ENCODE measurements at regions not wholly inside any gene's neighbourhood (a gene's known extent, or its start where the extent isn't known, plus 50 kb on each side); places are given as distances from the start of the nearest gene placed in this dataset.

DNA sequence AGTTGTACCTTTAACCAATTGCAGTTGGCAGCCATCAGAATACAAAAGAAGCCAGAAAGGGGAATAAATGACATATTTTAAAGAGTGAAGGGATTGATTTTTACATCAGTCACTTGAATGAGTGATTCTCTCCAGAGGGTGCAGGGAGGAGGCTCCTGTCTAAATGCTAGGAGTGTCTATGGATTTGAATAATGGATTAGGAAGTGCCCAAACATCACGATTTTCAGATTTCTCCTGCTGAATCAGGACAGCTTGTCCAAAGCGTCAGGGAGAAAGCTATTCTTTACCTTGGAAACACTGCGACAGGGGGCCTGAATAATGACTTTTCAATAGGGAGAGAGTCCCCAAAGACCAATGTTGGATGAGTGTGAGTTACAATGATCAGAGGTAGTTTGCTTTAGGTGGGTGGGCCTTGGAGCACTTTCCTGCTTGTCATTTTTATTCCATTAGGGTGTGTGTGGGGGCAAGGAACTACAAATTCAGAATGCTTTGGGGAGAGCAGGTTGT lies 735.5 kb downstream of the KCNA4 start:
- Histone ChIP-seq H3K36me3 (no peaks in the 10 kb centered on the region), H3K27me3 (no peaks in the 10 kb centered on the region), H3K27ac (no peak overlapping the region), H3K4me3 (no peak overlapping the region), H3K9me3 (no peaks in the 10 kb centered on the region), H3K4me1 (no peaks in the 10 kb centered on the region)
- TF ChIP-seq, protein P1, sequence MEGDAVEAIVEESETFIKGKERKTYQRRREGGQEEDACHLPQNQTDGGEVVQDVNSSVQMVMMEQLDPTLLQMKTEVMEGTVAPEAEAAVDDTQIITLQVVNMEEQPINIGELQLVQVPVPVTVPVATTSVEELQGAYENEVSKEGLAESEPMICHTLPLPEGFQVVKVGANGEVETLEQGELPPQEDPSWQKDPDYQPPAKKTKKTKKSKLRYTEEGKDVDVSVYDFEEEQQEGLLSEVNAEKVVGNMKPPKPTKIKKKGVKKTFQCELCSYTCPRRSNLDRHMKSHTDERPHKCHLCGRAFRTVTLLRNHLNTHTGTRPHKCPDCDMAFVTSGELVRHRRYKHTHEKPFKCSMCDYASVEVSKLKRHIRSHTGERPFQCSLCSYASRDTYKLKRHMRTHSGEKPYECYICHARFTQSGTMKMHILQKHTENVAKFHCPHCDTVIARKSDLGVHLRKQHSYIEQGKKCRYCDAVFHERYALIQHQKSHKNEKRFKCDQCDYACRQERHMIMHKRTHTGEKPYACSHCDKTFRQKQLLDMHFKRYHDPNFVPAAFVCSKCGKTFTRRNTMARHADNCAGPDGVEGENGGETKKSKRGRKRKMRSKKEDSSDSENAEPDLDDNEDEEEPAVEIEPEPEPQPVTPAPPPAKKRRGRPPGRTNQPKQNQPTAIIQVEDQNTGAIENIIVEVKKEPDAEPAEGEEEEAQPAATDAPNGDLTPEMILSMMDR (IDR thresholded peaks at IDR 0.05) = no peak
- no peak for TF ChIP-seq POLR2AphosphoS5 (IDR thresholded peaks at IDR 0.05)
- TF ChIP-seq POLR2A (IDR thresholded peaks at IDR 0.05) = no peak
- no peak for DNase-seq (ENCODE audit: low spot score in 2 of 2)
- intact Hi-C loops (cut with DNase I; ENCODE audit: low total_unique reads) = no loop called here

DNA sequence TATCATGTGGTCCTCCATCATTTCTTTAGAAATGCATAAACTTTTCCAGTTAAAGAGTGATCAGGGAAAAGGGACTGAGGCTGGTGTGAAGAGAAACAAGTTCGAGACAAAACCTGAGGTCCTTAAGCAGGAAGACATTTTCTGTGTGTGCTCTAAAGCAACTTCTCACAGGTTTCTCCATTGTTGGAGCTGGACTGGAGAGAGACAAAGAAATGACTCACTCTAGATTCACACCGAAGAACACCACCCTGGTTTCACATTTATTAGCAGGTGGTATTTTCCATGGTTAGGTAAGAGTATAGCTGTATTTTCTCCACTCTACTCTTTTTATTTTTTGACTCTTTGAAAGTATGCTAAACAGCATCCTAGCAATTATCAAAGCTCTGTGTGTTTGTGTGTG lies 736.4 kb downstream of the KCNA4 start:
- no peaks in the 10 kb centered on the region for H3K4me1 ChIP-seq
- intact Hi-C loops (cut with DNase I; ENCODE audit: low total_unique reads) = no loop called here
- TF ChIP-seq POLR2A (IDR thresholded peaks at IDR 0.05) (no peak), POLR2AphosphoS5 (IDR thresholded peaks at IDR 0.05) (no peak)
- TF ChIP-seq, protein P1 (IDR thresholded peaks at IDR 0.05) = no peak
- H3K36me3 ChIP-seq = no peaks in the 10 kb centered on the region
- no peaks in the 10 kb centered on the region for H3K27me3 ChIP-seq
- H3K27ac ChIP-seq = no peak overlapping the region
- DNase-seq (ENCODE audit: low spot score in 2 of 2) = no peak
- H3K9me3 ChIP-seq = no peaks in the 10 kb centered on the region
- H3K4me3 ChIP-seq = no peak overlapping the region

DNA sequence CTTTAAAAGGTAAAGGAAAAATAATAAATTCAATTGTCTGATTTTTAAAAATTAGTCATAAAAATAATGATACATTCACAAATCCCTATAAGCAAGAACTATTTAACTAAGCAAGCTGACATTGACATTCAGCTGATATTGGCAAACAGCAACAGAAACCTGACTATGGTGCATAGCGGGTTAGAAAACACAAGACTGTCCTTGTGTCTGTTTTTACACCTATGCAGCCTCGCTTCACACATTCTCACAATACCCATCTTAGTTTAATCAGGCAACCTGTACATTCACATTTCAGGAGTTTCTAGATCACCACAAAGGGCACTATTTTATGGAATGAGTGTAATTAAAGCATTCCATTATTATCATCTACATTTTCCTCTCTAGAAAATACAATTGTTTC lies 737.1 kb downstream of the KCNA4 start:
- Histone ChIP-seq H3K9me3 (no peaks in the 10 kb centered on the region), H3K4me3 (no peak overlapping the region), H3K36me3 (no peaks in the 10 kb centered on the region), H3K27ac (no peak overlapping the region), H3K4me1 (no peaks in the 10 kb centered on the region), H3K27me3 (no peaks in the 10 kb centered on the region)
- DNase-seq (ENCODE audit: low spot score in 2 of 2) = no peak
- intact Hi-C loops (cut with DNase I; ENCODE audit: low total_unique reads) = no loop called here
- TF ChIP-seq, protein P1 (IDR thresholded peaks at IDR 0.05) = no peak
- TF ChIP-seq POLR2AphosphoS5 (IDR thresholded peaks at IDR 0.05) = no peak
- no peak for TF ChIP-seq POLR2A (IDR thresholded peaks at IDR 0.05)

DNA sequence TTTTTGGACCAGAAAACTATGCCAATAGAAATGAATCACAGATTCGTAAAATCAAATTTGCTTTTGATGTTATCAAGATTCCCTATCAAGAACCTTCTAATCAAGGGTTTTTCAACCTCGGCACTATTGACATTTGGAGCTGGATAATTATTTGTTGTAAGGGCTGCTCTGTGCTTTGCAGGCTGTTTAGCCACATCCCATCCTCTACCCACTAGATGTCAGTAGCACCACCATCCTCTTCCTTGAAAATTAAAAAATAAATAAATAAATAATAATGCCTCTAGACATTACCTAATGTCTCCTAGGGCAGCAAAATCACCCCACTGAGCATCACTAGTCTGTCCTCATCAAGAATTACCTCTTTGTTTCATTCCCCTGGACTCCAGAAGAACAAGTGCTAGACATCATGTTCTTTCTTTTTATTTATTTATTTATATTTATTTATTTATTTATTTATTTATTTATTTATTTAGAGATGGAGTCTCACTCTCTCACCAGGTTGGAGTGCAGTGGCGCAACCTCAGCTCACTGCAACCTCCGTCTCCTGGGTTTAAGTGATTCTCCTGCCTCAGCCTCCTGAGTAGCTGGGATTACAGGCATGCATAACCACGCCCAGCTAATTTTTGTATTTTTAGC lies 744.7 kb downstream of the KCNA4 start:
- no peaks in the 10 kb centered on the region for H3K27me3 ChIP-seq

DNA sequence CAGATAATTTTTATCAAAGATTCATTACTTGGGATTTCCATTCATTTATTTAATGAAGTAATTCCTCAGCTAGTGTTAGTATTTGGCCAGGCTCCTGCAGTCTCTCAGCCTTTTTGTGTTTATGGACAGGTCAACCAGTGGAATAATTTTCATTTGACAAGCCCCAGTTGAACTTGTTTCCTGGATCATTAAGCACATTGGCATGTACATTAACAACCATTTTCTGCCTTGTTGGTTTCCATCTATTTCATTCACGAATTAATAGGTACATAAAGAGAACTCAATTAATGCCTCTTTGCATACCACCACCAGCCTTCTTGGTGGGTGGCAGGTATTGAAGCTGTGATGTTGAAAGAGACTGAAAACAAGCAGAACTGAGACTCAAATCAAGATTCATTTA lies 745.2 kb downstream of the KCNA4 start:
- DNase-seq (ENCODE audit: low spot score in 2 of 2) = no peak
- intact Hi-C loops (cut with DNase I; ENCODE audit: low total_unique reads) = no loop called here
- Histone ChIP-seq H3K9me3 (no peaks in the 10 kb centered on the region), H3K4me1 (no peaks in the 10 kb centered on the region), H3K4me3 (no peak overlapping the region), H3K27ac (no peak overlapping the region), H3K36me3 (no peaks in the 10 kb centered on the region), H3K27me3 (no peaks in the 10 kb centered on the region)
- no peak for TF ChIP-seq POLR2A (IDR thresholded peaks at IDR 0.05)
- TF ChIP-seq, protein P1 (IDR thresholded peaks at IDR 0.05) = no peak
- no peak for TF ChIP-seq POLR2AphosphoS5 (IDR thresholded peaks at IDR 0.05)

More for the DNA sequence above, 744.7 kb downstream of the KCNA4 start:
- Histone ChIP-seq H3K9me3 (no peaks in the 10 kb centered on the region), H3K36me3 (no peaks in the 10 kb centered on the region), H3K4me1 (no peaks in the 10 kb centered on the region), H3K4me3 (no peak overlapping the region), H3K27ac (no peak overlapping the region)
- intact Hi-C loops (cut with DNase I; ENCODE audit: low total_unique reads) = no loop called here
- no peak for DNase-seq (ENCODE audit: low spot score in 2 of 2)
- TF ChIP-seq, protein P1 (IDR thresholded peaks at IDR 0.05) = no peak
- no peak for TF ChIP-seq POLR2A (IDR thresholded peaks at IDR 0.05)
- no peak for TF ChIP-seq POLR2AphosphoS5 (IDR thresholded peaks at IDR 0.05)

Data from breast epithelium (tissue), 4 donors.